ENCODE measurements at regions not wholly inside any gene's neighbourhood (a gene's known extent, or its start where the extent isn't known, plus 50 kb on each side); places are given as distances from the start of the nearest gene placed in this dataset.

- Histone ChIP-seq H3K9me3 (ENCODE audit: low read length) (no peaks in the 10 kb centered on the region), H3K27me3 (ENCODE audit: insufficient read depth, low read length) (no peaks in the 10 kb centered on the region), H3F3A (ENCODE audit: insufficient read depth, low read length) (no peaks in the 10 kb centered on the region), H3K9ac (ENCODE audit: low read length) (no peak overlapping the region), H4K20me1 (ENCODE audit: insufficient read depth, low read length) (no peaks in the 10 kb centered on the region), H3K4me1 (ENCODE audit: insufficient read depth, low read length, severe bottlenecking) (no peaks in the 10 kb centered on the region), H3K27ac (ENCODE audit: low read depth, low read length, poor library complexity, severe bottlenecking) (no peak overlapping the region), H3K9me2 (ENCODE audit: low read depth, low read length) (no peaks in the 10 kb centered on the region), H2AFZ (ENCODE audit: low read length) (no peak overlapping the region), H3K4me2 (ENCODE audit: low read length) (no peak overlapping the region), H3K36me3 (ENCODE audit: insufficient read depth, low read length) (no peaks in the 10 kb centered on the region), H3K4me3 (ENCODE audit: low read depth, low read length, poor library complexity, severe bottlenecking) (no peak overlapping the region), H3K79me2 (ENCODE audit: insufficient read depth, low read length) (no peaks in the 10 kb centered on the region)
- TF ChIP-seq EZH2 (IDR thresholded peaks at IDR 0.05; ENCODE audit: borderline replicate concordance, low read length) (no peak), CTCF (IDR thresholded peaks at IDR 0.05; ENCODE audit: low read length) (no peak)
Measured at GRCh38 chr1:244230470-244230869, 179.4 kb downstream of the ZBTB18 start.

- H3F3A ChIP-seq (ENCODE audit: insufficient read depth, low read length), result no peaks in the 10 kb centered on the region
- no peak overlapping the region for H2AFZ ChIP-seq (ENCODE audit: low read length)
- H3K4me1 ChIP-seq (ENCODE audit: insufficient read depth, low read length, severe bottlenecking), result no peaks in the 10 kb centered on the region
- H3K4me3 ChIP-seq (ENCODE audit: low read depth, low read length, poor library complexity, severe bottlenecking), result no peak overlapping the region
- H3K27me3 ChIP-seq (ENCODE audit: insufficient read depth, low read length), result no peaks in the 10 kb centered on the region
- H3K36me3 ChIP-seq (ENCODE audit: insufficient read depth, low read length), result no peaks in the 10 kb centered on the region
- no peaks in the 10 kb centered on the region for H3K9me3 ChIP-seq (ENCODE audit: low read length)
- no peak overlapping the region for H3K9ac ChIP-seq (ENCODE audit: low read length)
- TF ChIP-seq CTCF (IDR thresholded peaks at IDR 0.05; ENCODE audit: low read length) (no peak), EZH2 (IDR thresholded peaks at IDR 0.05; ENCODE audit: borderline replicate concordance, low read length) (no peak)
- H3K9me2 ChIP-seq (ENCODE audit: low read depth, low read length), result no peaks in the 10 kb centered on the region
- H3K4me2 ChIP-seq (ENCODE audit: low read length), result no peak overlapping the region
- no peak overlapping the region for H3K27ac ChIP-seq (ENCODE audit: low read depth, low read length, poor library complexity, severe bottlenecking)
- no peaks in the 10 kb centered on the region for H4K20me1 ChIP-seq (ENCODE audit: insufficient read depth, low read length)
- H3K79me2 ChIP-seq (ENCODE audit: insufficient read depth, low read length), result no peaks in the 10 kb centered on the region
Measured at GRCh38 chr1:244231193-244231571, 180.1 kb downstream of the ZBTB18 start.

GRCh38 chr1:244231572-244232315, 180.7 kb downstream of the ZBTB18 start:
- no peak for TF ChIP-seq CTCF (IDR thresholded peaks at IDR 0.05; ENCODE audit: low read length)
- no peak for TF ChIP-seq EZH2 (IDR thresholded peaks at IDR 0.05; ENCODE audit: borderline replicate concordance, low read length)

More at GRCh38 chr1:244231572-244232315, 180.7 kb downstream of the ZBTB18 start:
- Histone ChIP-seq H3K4me1 (ENCODE audit: insufficient read depth, low read length, severe bottlenecking) (no peaks in the 10 kb centered on the region), H4K20me1 (ENCODE audit: insufficient read depth, low read length) (no peaks in the 10 kb centered on the region), H3F3A (ENCODE audit: insufficient read depth, low read length) (no peaks in the 10 kb centered on the region), H3K4me2 (ENCODE audit: low read length) (no peak overlapping the region), H3K27me3 (ENCODE audit: insufficient read depth, low read length) (no peaks in the 10 kb centered on the region), H3K27ac (ENCODE audit: low read depth, low read length, poor library complexity, severe bottlenecking) (no peak overlapping the region), H3K36me3 (ENCODE audit: insufficient read depth, low read length) (no peaks in the 10 kb centered on the region), H3K9me3 (ENCODE audit: low read length) (no peaks in the 10 kb centered on the region), H3K9ac (ENCODE audit: low read length) (no peak overlapping the region), H3K79me2 (ENCODE audit: insufficient read depth, low read length) (no peaks in the 10 kb centered on the region), H3K4me3 (ENCODE audit: low read depth, low read length, poor library complexity, severe bottlenecking) (no peak overlapping the region), H3K9me2 (ENCODE audit: low read depth, low read length) (no peaks in the 10 kb centered on the region), H2AFZ (ENCODE audit: low read length) (no peak overlapping the region)
